ENCODE measurements at regions not wholly inside any gene's neighbourhood (a gene's known extent, or its start where the extent isn't known, plus 50 kb on each side); places are given as distances from the start of the nearest gene placed in this dataset.

GRCh38 chr5:42089705-42090104 lies 164.6 kb downstream of the FBXO4 start:
- no peaks in the 10 kb centered on the region for H4K20me1 ChIP-seq (replicated peaks; ENCODE audit: control insufficient read depth, extremely low read depth, insufficient read depth, low read length)
- H3K27me3 ChIP-seq (ENCODE audit: control insufficient read depth in 2 of 2, insufficient read depth in 2 of 2, low read length in 2 of 2): no peaks in the 10 kb centered on the region
- BruUV-seq (replicated peaks): no TSS peak
- FAIRE-seq (no peak), DNase-seq (ENCODE audit: low read depth, low spot score) (no peak)
- H3K4me2 ChIP-seq (ENCODE audit: insufficient read depth, low read length): no peak overlapping the region
- H3K4me3 ChIP-seq (replicated peaks in 1 of 3; ENCODE audit: insufficient read depth in 1 of 3, low read depth in 1 of 3, low read length in 3 of 3): no peak overlapping the region
- H3K9me1 ChIP-seq (replicated peaks; ENCODE audit: control insufficient read depth, extremely low read depth, insufficient read depth, low read length): no peaks in the 10 kb centered on the region
- no peak overlapping the region for H3K27ac ChIP-seq (ENCODE audit: insufficient read depth, low read depth, low read length)
- H3K79me2 ChIP-seq (ENCODE audit: control insufficient read depth, insufficient read depth, low read length): no peaks in the 10 kb centered on the region
- no peak overlapping the region for H2AFZ ChIP-seq (ENCODE audit: low read depth, low read length)
- H3K9ac ChIP-seq (replicated peaks; ENCODE audit: extremely low read depth, insufficient read depth, low read length): no peak overlapping the region
- intact Hi-C loops (cut with micrococcal nuclease): no loop called here
- TF ChIP-seq FOS (IDR thresholded peaks at IDR 0.05; ENCODE audit: borderline replicate concordance, insufficient read depth, low read length) (no peak), MYC (IDR thresholded peaks at IDR 0.05; ENCODE audit: low read depth, low read length) (no peak), MAX (IDR thresholded peaks at IDR 0.05; ENCODE audit: insufficient read depth, insufficient read length) (no peak), JUN (IDR thresholded peaks at IDR 0.05; ENCODE audit: borderline replicate concordance, insufficient read depth, insufficient read length, low read depth) (no peak), POLR2AphosphoS5 (IDR thresholded peaks at IDR 0.05; ENCODE audit: insufficient read depth, low read depth, low read length) (no peak), CTCF (IDR thresholded peaks at IDR 0.05; ENCODE audit: extremely low read depth in 1 of 2, insufficient read depth in 1 of 2, low read depth in 1 of 2, low read length in 2 of 2) (no peak), EZH2 (IDR thresholded peaks at IDR 0.05; ENCODE audit: borderline replicate concordance, low read depth, low read length, severe bottlenecking) (no peak), GATA2 (IDR thresholded peaks at IDR 0.05; ENCODE audit: insufficient read depth, insufficient read length, low read depth, low read length) (no peak), POLR2A (IDR thresholded peaks at IDR 0.05; ENCODE audit: low read depth, low read length) (no peak)
- no peaks in the 10 kb centered on the region for H3K9me3 ChIP-seq (replicated peaks; ENCODE audit: control insufficient read depth, insufficient read depth, low read length)
- dilution Hi-C loops (cut with MboI; ENCODE audit: extremely low pct_ligation_motif_present, low sequenced_read_pairs): no loop called here
- CTCF ChIA-PET: no interaction called here
- H3K4me1 ChIP-seq (ENCODE audit: control insufficient read depth, extremely low read depth, insufficient read depth, low read length): no peaks in the 10 kb centered on the region
- POLR2A ChIA-PET: no interaction called here
- no peaks in the 10 kb centered on the region for H3K36me3 ChIP-seq (ENCODE audit: control insufficient read depth in 2 of 2, extremely low read depth in 1 of 2, insufficient read depth in 2 of 2, low read length in 2 of 2)

All from endothelial cell of umbilical vein (primary cell).